Mucosa of stomach (tissue), 1 donor: ENCODE measurements at regions not wholly inside any gene's neighbourhood (a gene's known extent, or its start where the extent isn't known, plus 50 kb on each side); places are given as distances from the start of the nearest gene placed in this dataset.

ENCODE experiments used
- H3K27me3 ChIP-seq: one replicate; pipeline ENCODE4 v1.7.0; 2013; ENCODE audit warnings: mild to moderate bottlenecking, low read length; ENCODE audit not compliant: control insufficient read depth, insufficient read depth
- H3K36me3 ChIP-seq: one replicate; pipeline ENCODE4 v1.7.0; 2013; ENCODE audit warnings: low read length; ENCODE audit not compliant: control insufficient read depth, insufficient read depth
- H3K4me1 ChIP-seq: one replicate; pipeline ENCODE4 v1.7.0; 2013; ENCODE audit warnings: mild to moderate bottlenecking, low read length; ENCODE audit not compliant: control insufficient read depth, insufficient read depth
- H3K4me3 ChIP-seq: one replicate; pipeline ENCODE4 v1.7.0; 2013; ENCODE audit warnings: low read length
- H3K9ac ChIP-seq: one replicate; pipeline ENCODE4 v1.7.0; 2013; ENCODE audit warnings: mild to moderate bottlenecking, low read length, moderate library complexity
- H3K9me3 ChIP-seq: one replicate; pipeline ENCODE4 v1.7.0; 2013; ENCODE audit warnings: mild to moderate bottlenecking, low read length, moderate library complexity; ENCODE audit not compliant: control insufficient read depth
- donor health status: Pancreatic carcinoma.

DNA sequence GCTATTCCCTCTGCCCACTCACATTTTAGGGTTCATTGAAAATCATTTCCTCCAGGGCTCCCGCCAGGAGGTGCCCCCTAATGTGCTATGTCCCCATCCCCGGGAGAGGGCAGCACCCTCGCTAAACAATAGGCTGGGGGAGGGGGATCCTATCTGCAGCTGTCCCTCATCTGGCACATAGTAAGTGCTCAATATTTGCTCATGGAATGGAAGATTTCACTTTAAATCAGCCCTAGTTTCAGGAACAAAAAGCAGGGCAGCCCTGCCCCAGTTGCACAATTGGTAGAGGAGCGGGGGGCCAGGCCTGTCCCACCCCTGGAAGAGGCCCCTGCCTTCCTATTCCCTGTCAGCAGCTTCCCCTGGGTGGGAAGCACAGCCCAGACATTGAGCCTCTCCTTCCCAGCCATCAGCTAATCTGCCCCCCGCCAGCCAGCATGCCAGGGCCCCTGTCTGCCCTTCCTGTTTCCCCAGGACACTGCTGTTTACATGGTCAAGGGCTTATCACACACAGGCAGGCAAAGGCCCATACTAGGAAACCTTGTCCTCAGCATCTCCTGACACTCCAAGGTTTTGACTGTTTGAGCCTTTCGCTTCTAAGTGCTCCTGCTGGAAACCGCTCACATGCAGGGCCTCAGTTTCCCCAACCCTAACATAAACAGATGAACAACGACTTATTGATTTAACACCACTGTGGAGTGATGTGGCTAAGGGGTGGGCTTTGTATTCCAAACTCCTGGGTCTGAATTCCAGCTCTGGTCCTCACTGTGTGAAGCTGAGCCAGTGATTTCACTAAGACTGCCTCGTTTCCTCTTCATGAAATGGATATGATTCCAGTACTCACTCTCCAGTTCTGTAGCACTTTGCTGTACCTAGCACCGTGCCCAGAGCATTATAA lies 130.7 kb upstream of the ZMIZ1 start:
- Histone ChIP-seq H3K4me3 (no peak overlapping the region), H3K27me3 (no peaks in the 10 kb centered on the region), H3K9ac (no peak overlapping the region), H3K9me3 (no peaks in the 10 kb centered on the region), H3K4me1 (peaks cover 21% of the 10 kb centered on the region), H3K36me3 (no peaks in the 10 kb centered on the region)

DNA sequence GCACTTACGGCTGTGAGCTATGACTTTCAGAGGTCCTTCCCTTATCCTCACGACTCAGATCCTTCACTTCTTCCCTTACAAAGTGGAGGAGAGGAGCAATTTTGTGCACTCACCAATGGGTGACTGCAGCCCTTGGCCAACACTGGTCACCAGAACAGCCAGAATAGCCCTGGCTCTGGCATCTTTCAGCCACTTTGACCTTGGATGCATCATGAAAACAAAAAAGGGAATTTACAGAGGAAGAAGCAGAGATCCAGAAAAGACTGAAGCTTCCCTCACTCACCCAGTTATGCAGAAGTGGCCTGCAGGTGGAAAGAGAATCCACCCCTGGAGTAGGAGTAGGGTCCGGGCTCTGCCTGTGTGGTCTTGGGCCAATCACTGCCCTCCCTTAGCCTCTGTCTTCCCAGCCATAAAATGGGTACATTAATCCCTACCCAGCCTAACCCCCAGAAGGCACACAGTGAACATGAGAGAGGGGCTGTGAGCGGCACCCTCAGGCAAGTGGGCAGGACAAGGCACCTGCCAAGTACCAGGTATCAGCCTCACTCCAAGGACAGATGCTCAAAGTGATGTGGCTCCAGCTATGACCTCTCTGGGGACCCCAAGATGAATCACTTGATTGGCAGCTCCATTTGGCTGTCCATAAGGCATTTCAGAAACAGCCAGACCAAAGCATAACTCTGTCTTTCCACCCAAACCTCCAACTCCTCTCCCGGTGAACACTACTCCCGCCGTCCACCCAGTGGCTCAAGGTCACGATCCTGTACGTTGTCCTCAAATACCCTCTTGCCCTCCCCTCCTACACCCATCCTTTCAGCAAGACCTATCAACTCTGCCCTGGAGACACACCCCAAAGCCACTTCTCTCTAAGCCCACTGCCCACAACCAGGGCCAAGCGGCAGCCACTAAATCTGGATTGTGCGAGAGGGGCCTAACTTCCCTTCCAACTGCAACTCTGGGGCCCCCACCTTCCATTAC lies 129.8 kb upstream of the ZMIZ1 start:
- no peak overlapping the region for H3K4me3 ChIP-seq
- H3K36me3 ChIP-seq, result no peaks in the 10 kb centered on the region
- no peaks in the 10 kb centered on the region for H3K27me3 ChIP-seq
- no peak overlapping the region for H3K9ac ChIP-seq
- H3K9me3 ChIP-seq, result no peaks in the 10 kb centered on the region
- H3K4me1 ChIP-seq, result peaks cover 18% of the 10 kb centered on the region

GRCh38 chr10:78942091-78942501 lies 126.7 kb upstream of the ZMIZ1 start:
- no peak overlapping the region for H3K4me3 ChIP-seq
- H3K36me3 ChIP-seq, result no peaks in the 10 kb centered on the region
- H3K9me3 ChIP-seq, result no peaks in the 10 kb centered on the region
- H3K4me1 ChIP-seq, result peaks cover 13% of the 10 kb centered on the region
- H3K27me3 ChIP-seq, result no peaks in the 10 kb centered on the region
- H3K9ac ChIP-seq, result no peak overlapping the region

GRCh38 chr10:78944723-78945312 lies 123.9 kb upstream of the ZMIZ1 start:
- Histone ChIP-seq H3K9me3 (no peaks in the 10 kb centered on the region), H3K27me3 (no peaks in the 10 kb centered on the region), H3K36me3 (no peaks in the 10 kb centered on the region), H3K4me1 (peaks cover 9% of the 10 kb centered on the region), H3K9ac (no peak overlapping the region), H3K4me3 (no peak overlapping the region)

DNA sequence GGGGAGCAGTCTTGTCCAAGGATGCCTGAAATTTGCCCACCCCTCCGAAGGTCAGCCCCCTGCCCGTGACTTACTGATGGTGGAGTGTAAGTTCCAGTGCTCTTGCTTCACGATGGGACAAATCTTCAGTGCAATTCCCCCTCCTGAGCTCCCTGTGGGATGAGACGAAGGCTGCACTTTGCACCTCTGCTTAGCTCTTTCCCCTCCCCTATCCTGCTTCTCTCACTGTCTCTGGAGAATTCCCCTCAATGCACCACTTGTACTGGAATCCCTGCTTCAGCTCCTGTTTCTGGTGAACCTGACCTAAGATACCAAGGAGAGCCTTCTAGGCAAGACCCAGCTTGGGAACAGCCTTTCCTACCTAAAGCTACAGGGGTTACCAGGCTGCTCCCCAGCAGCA lies 122.9 kb upstream of the ZMIZ1 start:
- H3K4me3 ChIP-seq, result no peak overlapping the region
- peaks cover 9% of the 10 kb centered on the region for H3K4me1 ChIP-seq
- no peaks in the 10 kb centered on the region for H3K27me3 ChIP-seq
- H3K9me3 ChIP-seq, result no peaks in the 10 kb centered on the region
- no peaks in the 10 kb centered on the region for H3K36me3 ChIP-seq
- no peak overlapping the region for H3K9ac ChIP-seq

DNA sequence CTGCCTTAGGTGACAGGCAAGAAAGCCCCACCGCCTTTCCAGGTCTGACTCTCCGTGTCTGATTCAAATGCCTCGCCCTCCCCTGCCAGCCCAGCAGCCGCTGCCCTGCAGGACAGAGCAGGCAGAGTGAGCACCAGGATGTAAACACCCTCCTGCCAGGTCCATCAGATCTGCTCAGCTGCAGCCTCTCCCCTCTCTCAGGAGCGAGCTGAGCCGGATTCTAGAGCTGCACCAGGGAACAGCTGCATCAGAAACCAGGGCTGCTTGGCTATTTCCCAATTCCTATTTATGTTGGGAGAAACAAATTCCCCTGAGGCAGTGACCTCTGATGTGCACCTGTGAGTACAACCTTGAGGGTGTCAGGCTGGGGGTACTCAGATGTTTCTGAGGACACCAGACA lies 121.5 kb upstream of the ZMIZ1 start:
- Histone ChIP-seq H3K9me3 (no peaks in the 10 kb centered on the region), H3K4me3 (no peak overlapping the region), H3K36me3 (no peaks in the 10 kb centered on the region), H3K27me3 (no peaks in the 10 kb centered on the region), H3K9ac (no peak overlapping the region), H3K4me1 (peaks cover 9% of the 10 kb centered on the region)

- no peaks in the 10 kb centered on the region for H3K36me3 ChIP-seq
- H3K9me3 ChIP-seq, result no peaks in the 10 kb centered on the region
- H3K4me3 ChIP-seq, result no peak overlapping the region
- H3K9ac ChIP-seq, result no peak overlapping the region
- H3K27me3 ChIP-seq, result no peaks in the 10 kb centered on the region
- peaks cover 9% of the 10 kb centered on the region for H3K4me1 ChIP-seq
Observed at GRCh38 chr10:78947733-78948132, 121.0 kb upstream of the ZMIZ1 start.

GRCh38 chr10:78948621-78949030 lies 120.1 kb upstream of the ZMIZ1 start:
- Histone ChIP-seq H3K4me3 (no peak overlapping the region), H3K9ac (no peak overlapping the region), H3K27me3 (no peaks in the 10 kb centered on the region), H3K9me3 (no peaks in the 10 kb centered on the region), H3K4me1 (peaks cover 9% of the 10 kb centered on the region), H3K36me3 (no peaks in the 10 kb centered on the region)

- Histone ChIP-seq H3K27me3 (no peaks in the 10 kb centered on the region), H3K9ac (no peak overlapping the region), H3K4me1 (no peaks in the 10 kb centered on the region), H3K4me3 (no peak overlapping the region), H3K9me3 (no peaks in the 10 kb centered on the region), H3K36me3 (no peaks in the 10 kb centered on the region)
Observed at GRCh38 chr10:78950656-78951587, 117.8 kb upstream of the ZMIZ1 start.

GRCh38 chr10:78952030-78952429 lies 116.7 kb upstream of the ZMIZ1 start:
- Histone ChIP-seq H3K36me3 (no peaks in the 10 kb centered on the region), H3K27me3 (no peaks in the 10 kb centered on the region), H3K4me1 (no peaks in the 10 kb centered on the region), H3K9ac (no peak overlapping the region), H3K4me3 (no peak overlapping the region), H3K9me3 (no peaks in the 10 kb centered on the region)

GRCh38 chr10:78952686-78953085 lies 116.1 kb upstream of the ZMIZ1 start:
- no peaks in the 10 kb centered on the region for H3K36me3 ChIP-seq
- no peak overlapping the region for H3K4me3 ChIP-seq
- H3K27me3 ChIP-seq, result no peaks in the 10 kb centered on the region
- no peak overlapping the region for H3K9ac ChIP-seq
- no peaks in the 10 kb centered on the region for H3K9me3 ChIP-seq
- no peaks in the 10 kb centered on the region for H3K4me1 ChIP-seq
